Duodenal mucosa (tissue), 2 donors: ENCODE measurements at regions not wholly inside any gene's neighbourhood (a gene's known extent, or its start where the extent isn't known, plus 50 kb on each side); places are given as distances from the start of the nearest gene placed in this dataset.

Source experiments
- H3K27ac ChIP-seq: one replicate; pipeline ENCODE4 v1.7.0; 2013; ENCODE audit warnings: low read depth, low read length
- H3K27me3 ChIP-seq, 2 donors: one replicate each; pipeline ENCODE4 v1.7.0; 2013; ENCODE audit warnings: low read length in 2 of 2, control low read depth in 1 of 2; ENCODE audit not compliant: insufficient read depth in 2 of 2, control insufficient read depth in 1 of 2
- H3K36me3 ChIP-seq, 2 donors: one replicate each; pipeline ENCODE4 v1.7.0; 2013; ENCODE audit warnings: low read length in 2 of 2, control low read depth in 1 of 2; ENCODE audit not compliant: insufficient read depth in 2 of 2, control insufficient read depth in 1 of 2
- H3K4me1 ChIP-seq, 2 donors: one replicate each; pipeline ENCODE4 v1.7.0; 2013; ENCODE audit warnings: low read length in 2 of 2, control low read depth in 1 of 2; ENCODE audit not compliant: insufficient read depth in 2 of 2, control insufficient read depth in 1 of 2
- H3K4me3 ChIP-seq, 2 donors: one replicate each; pipeline ENCODE4 v1.7.0; 2013; ENCODE audit warnings: low read length in 2 of 2, low read depth in 1 of 2
- H3K9ac ChIP-seq, 2 donors: one replicate each; pipeline ENCODE4 v1.7.0; 2013; ENCODE audit warnings: low read length in 2 of 2, low read depth in 1 of 2
- H3K9me3 ChIP-seq, 2 donors: one replicate each; pipeline ENCODE4 v1.7.0; 2013; ENCODE audit warnings: low read length in 2 of 2, control low read depth in 1 of 2; ENCODE audit not compliant: control insufficient read depth in 1 of 2

- Histone ChIP-seq H3K27ac (no peak overlapping the region), H3K9me3 (no peaks in the 10 kb centered on the region), H3K4me3 (no peak overlapping the region), H3K9ac (no peak overlapping the region), H3K4me1 (no peaks in the 10 kb centered on the region), H3K36me3 (no peaks in the 10 kb centered on the region), H3K27me3 (no peaks in the 10 kb centered on the region)
Measured at GRCh38 chr4:24164054-24164693, 274.3 kb upstream of the PPARGC1A start.

DNA sequence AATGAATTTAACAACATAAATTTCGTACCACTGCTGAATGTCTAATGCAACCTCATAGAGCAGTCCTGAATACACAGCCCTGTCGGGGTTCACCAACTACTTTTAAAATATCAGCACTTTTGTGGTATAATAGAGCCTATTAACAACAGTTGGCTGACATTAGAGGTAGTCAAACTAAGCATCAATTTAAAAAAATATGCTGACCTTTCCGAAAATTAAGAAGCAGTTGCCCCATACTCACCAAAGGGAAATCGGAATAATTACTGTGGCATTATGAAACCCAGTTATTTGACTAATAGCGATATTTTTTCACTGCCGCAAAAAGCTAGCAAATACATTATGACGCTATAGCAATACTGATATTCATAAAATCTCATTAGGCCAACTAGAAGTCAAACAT, 273.5 kb upstream of the PPARGC1A start:
- H3K9me3 ChIP-seq = no peaks in the 10 kb centered on the region
- no peaks in the 10 kb centered on the region for H3K4me1 ChIP-seq
- no peak overlapping the region for H3K9ac ChIP-seq
- H3K27ac ChIP-seq = no peak overlapping the region
- H3K4me3 ChIP-seq = no peak overlapping the region
- H3K27me3 ChIP-seq = no peaks in the 10 kb centered on the region
- no peaks in the 10 kb centered on the region for H3K36me3 ChIP-seq

DNA sequence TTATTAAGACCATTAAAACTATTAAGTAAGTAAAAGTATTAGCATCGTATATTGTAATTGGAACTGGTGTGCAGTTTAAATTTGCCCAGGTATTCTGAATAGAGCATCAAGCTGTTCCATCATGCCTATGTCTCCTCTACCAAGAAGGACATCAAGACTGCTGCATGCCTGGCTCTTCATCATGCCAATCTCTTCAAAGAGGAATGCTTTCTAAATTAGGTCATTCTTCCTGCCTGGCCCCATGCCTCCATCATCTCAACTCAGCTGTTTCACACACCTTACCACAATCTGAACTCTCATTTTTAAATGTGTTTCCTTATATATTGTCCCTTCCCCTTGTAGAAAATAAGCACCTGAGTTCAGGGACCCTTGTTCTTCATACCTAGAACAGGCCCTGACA, 270.5 kb upstream of the PPARGC1A start:
- no peak overlapping the region for H3K27ac ChIP-seq
- H3K36me3 ChIP-seq = no peaks in the 10 kb centered on the region
- no peaks in the 10 kb centered on the region for H3K9me3 ChIP-seq
- H3K9ac ChIP-seq = no peak overlapping the region
- H3K4me1 ChIP-seq = no peaks in the 10 kb centered on the region
- H3K4me3 ChIP-seq = no peak overlapping the region
- H3K27me3 ChIP-seq = no peaks in the 10 kb centered on the region

GRCh38 chr4:24158031-24158430, 268.2 kb upstream of the PPARGC1A start:
- H3K4me1 ChIP-seq = no peaks in the 10 kb centered on the region
- no peak overlapping the region for H3K9ac ChIP-seq
- H3K27ac ChIP-seq = no peak overlapping the region
- H3K9me3 ChIP-seq = no peaks in the 10 kb centered on the region
- no peak overlapping the region for H3K4me3 ChIP-seq
- no peaks in the 10 kb centered on the region for H3K27me3 ChIP-seq
- no peaks in the 10 kb centered on the region for H3K36me3 ChIP-seq

GRCh38 chr4:24150034-24150433, 260.2 kb upstream of the PPARGC1A start:
- Histone ChIP-seq H3K36me3 (no peaks in the 10 kb centered on the region), H3K27me3 (no peaks in the 10 kb centered on the region), H3K4me3 (no peak overlapping the region), H3K4me1 (no peaks in the 10 kb centered on the region), H3K27ac (no peak overlapping the region), H3K9ac (no peak overlapping the region), H3K9me3 (no peaks in the 10 kb centered on the region)

GRCh38 chr4:24146127-24146526, 256.3 kb upstream of the PPARGC1A start:
- H3K27ac ChIP-seq = no peak overlapping the region
- H3K9me3 ChIP-seq = no peaks in the 10 kb centered on the region
- H3K4me1 ChIP-seq = no peaks in the 10 kb centered on the region
- no peaks in the 10 kb centered on the region for H3K27me3 ChIP-seq
- no peaks in the 10 kb centered on the region for H3K36me3 ChIP-seq
- H3K9ac ChIP-seq = no peak overlapping the region
- no peak overlapping the region for H3K4me3 ChIP-seq

GRCh38 chr4:24145591-24145990, 255.7 kb upstream of the PPARGC1A start:
- H3K9me3 ChIP-seq = no peaks in the 10 kb centered on the region
- no peaks in the 10 kb centered on the region for H3K4me1 ChIP-seq
- H3K27me3 ChIP-seq = no peaks in the 10 kb centered on the region
- H3K9ac ChIP-seq = no peak overlapping the region
- no peak overlapping the region for H3K4me3 ChIP-seq
- no peaks in the 10 kb centered on the region for H3K36me3 ChIP-seq
- H3K27ac ChIP-seq = no peak overlapping the region

- Histone ChIP-seq H3K27ac (no peak overlapping the region), H3K4me1 (no peaks in the 10 kb centered on the region), H3K9ac (no peak overlapping the region), H3K27me3 (no peaks in the 10 kb centered on the region), H3K9me3 (no peaks in the 10 kb centered on the region), H3K4me3 (no peak overlapping the region), H3K36me3 (no peaks in the 10 kb centered on the region)
Measured at GRCh38 chr4:24144381-24144780, 254.5 kb upstream of the PPARGC1A start.

DNA sequence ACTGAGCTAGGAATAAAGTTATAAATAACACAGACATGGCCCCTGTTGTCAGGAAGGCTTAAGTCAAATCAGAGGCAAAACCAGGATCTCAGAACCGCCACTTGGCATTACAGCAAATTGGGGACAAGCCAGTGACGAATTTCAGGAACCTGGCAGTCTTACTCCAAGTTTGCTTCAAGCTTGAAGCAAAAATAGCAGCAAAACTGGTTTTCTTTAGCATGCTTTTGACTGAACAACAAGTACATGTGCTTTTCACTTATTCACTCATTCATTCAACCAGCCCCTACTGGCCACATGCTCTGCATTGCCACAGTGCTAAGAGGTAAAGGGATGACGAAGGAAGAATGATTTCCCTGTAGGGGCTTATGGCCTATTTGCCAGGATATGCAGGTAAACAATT, 253.9 kb upstream of the PPARGC1A start:
- no peak overlapping the region for H3K27ac ChIP-seq
- no peak overlapping the region for H3K4me3 ChIP-seq
- no peaks in the 10 kb centered on the region for H3K27me3 ChIP-seq
- no peaks in the 10 kb centered on the region for H3K36me3 ChIP-seq
- H3K9me3 ChIP-seq = no peaks in the 10 kb centered on the region
- H3K4me1 ChIP-seq = peaks cover 0 to 2% of the 10 kb centered on the region in 2 donors
- no peak overlapping the region for H3K9ac ChIP-seq

GRCh38 chr4:24141836-24142235, 252.0 kb upstream of the PPARGC1A start:
- H3K27ac ChIP-seq = no peak overlapping the region
- no peaks in the 10 kb centered on the region for H3K36me3 ChIP-seq
- H3K9me3 ChIP-seq = no peaks in the 10 kb centered on the region
- no peak overlapping the region for H3K4me3 ChIP-seq
- peaks cover 7 to 13% of the 10 kb centered on the region in 2 donors for H3K4me1 ChIP-seq
- H3K9ac ChIP-seq = no peak overlapping the region
- H3K27me3 ChIP-seq = no peaks in the 10 kb centered on the region

- Histone ChIP-seq H3K9ac (no peak overlapping the region), H3K36me3 (no peaks in the 10 kb centered on the region), H3K4me1 (peaks cover 7 to 13% of the 10 kb centered on the region in 2 donors), H3K27me3 (no peaks in the 10 kb centered on the region), H3K4me3 (no peak overlapping the region), H3K9me3 (no peaks in the 10 kb centered on the region), H3K27ac (no peak overlapping the region)
Measured at GRCh38 chr4:24140892-24141291, 251.0 kb upstream of the PPARGC1A start.
